Dedifferentiated amniotic fluid mesenchymal stem cell (primary cell): ENCODE measurements at regions not wholly inside any gene's neighbourhood (a gene's known extent, or its start where the extent isn't known, plus 50 kb on each side); places are given as distances from the start of the nearest gene placed in this dataset.

ENCODE experiments used
- DNase-seq: peaks from one replicate; pipeline ENCODE4 v3.0.0-alpha.2; 2016; ENCODE audit errors: extremely low spot score

DNA sequence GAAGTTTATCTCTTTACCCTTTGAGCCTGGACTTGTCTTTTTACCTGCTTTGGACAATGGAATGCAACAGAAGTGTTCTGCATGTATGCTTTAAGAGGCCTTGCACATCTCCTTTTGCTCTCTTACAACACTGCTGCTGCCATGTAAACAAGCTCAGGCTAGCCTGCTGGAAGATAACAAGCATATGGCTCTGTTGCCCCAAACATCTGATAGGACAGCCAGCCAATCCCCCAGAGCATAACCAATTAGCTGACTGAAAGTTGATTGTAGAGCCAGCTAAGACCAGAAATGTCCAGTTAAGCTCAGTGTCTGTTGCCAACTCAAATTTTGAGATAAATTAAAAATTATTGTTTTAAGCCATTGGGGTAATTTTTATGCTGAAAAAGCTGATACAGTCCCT is 510.6 kb upstream of the CNKSR2 start:
- no peak for DNase-seq

DNA sequence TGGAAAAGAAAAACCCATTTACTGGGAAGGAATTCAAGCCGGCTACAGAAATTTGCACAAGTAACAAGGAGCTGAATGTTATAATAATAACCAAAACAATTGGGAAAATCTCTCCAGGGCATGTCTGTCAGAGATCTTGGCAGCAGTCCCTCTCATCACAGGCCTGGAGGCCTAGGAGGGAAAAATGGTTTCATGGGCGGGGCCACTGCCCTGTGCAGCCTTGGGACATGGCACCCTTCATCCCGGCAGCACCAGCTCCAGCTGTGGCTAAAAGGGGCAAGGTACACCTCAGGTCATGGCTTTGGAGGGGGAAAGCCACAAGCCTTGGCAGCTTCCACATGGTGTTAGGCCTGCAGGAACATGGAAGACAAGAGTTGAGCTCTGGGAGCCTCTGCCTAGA is 513.1 kb upstream of the CNKSR2 start:
- DNase-seq: no peak

DNA sequence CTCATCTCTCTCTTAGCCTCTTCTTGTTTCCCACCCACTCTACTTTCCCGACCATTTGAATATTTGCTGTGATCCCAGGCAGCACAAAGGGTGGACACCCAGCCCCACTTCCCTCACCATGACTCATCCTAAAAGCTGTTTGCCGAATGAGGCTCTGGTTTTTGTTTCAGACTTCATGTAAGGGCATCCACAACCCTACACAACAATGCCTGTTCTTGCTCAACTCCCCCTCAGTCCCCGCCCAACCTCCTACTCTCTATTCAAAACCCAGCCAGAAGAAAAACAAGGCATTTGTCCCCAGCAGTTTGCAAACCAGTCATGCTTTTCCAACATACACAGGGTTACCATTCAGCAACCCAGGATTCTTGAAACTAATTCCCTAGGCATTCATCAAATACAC is 516.5 kb upstream of the CNKSR2 start:
- DNase-seq: no peak

DNA sequence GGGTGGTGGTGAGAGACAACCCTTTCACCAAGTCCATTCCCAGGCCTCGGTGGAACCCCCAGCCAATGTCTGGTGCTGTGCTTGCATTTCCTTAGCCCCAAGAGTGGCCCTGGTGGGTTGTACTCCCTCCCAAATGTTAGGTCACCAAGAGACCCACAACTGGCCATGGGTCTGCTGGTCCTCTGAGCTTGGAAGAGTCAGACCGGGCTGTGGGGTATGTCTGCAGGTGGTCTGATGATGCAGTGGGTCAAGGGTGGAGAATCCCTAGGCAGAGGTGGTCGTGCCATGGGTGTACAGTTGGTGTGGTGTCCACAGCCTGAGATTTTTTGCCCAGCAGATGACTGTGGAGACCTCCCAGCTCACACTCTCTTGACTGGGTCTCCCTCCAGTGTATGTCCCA is 535.7 kb upstream of the CNKSR2 start:
- DNase-seq: no peak

DNA sequence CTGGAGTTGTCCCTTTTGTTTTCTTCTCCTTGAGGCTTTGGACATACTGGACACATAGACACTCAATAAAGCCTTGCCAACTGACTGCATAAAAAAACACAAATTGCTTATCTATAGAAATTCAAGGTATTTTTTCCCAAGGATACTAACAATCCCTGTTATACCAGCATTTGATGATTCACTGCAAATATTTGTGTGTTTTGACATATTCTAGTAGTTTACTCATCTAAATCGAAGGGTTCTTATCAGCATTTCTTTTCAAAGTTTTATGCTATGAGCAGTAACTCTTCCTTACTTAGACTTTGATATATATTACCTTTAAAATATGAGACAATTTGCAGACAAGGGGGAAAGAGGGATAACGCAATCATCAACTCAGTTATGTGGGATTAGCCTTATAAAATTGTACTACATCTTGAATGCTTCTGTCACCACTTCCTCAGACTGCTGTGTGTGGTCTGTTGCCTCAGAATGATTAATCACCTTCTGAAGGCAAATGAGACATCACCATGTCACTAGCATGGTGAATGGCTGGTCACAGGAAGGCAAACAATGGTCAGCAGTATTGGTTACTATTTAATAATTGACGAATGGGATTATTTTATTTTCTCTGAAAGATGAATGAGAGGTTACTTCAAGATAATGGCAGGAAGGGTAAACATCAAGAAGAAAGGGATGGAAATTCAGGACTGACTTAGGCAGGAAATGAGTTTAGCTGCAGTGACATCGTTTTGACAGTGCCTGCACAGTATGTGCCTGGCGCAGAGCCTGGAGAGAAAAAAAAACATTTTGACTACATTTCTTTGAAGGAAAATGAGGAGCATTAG is 544.3 kb upstream of the CNKSR2 start:
- DNase-seq: no peak

DNA sequence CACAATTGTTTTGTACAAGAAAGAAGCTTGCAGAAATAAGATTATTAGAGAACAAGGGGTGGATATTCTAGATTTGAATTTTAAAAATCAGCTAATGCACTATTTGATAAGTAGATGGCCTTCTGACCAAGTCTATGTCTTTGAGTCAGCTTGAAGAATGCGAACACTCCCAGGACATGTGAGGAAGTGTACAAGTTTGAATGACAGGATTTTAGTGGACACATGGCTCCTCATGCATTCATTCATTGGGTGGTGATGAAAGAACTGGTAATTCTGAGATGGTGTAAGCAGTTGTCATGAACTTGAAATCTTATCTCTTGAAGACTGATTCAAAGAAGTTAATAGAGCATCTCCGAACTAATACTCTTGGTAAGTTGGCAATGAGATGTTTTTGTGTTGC is 548.2 kb upstream of the CNKSR2 start:
- DNase-seq: no peak

DNA sequence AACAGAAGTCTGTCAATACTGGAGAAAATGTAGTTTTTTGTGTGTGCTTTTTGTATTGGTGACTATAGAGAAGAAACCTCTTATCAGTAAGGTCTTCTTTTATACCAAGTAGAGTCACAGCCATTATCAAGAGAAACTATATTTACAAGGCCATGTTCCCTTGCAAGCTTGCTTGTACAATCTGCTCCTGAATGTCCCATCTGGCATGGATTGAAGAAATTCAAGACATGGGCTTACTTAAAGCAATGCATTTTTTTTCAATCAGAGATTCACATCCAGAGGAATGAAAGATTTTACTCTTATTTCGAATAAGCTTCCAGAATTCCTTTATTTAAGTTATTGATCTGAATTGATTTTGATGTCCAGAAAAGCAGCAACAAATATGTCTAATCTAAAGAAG is 537.3 kb upstream of the RPS6KA3 start:
- DNase-seq: no peak

DNA sequence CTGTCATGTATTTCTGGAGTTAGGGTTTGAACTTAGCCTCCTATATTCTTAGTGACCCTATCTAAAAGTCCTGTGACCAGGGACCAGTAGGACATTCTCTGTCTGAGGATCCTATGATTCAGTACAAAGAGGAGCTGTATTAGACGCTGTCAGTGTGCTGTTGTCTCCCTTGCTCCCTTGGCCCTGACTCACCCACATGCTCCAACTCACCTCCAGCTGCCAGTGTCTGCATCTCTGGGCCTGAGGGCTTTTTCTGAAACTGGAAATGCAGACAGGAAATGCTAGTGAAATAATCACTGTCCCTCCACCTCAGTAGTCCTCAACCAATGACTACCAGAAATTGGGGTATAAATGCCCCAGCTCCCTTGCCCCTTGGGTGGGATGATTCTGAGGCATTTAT is 535.3 kb upstream of the RPS6KA3 start:
- no peak for DNase-seq

DNA sequence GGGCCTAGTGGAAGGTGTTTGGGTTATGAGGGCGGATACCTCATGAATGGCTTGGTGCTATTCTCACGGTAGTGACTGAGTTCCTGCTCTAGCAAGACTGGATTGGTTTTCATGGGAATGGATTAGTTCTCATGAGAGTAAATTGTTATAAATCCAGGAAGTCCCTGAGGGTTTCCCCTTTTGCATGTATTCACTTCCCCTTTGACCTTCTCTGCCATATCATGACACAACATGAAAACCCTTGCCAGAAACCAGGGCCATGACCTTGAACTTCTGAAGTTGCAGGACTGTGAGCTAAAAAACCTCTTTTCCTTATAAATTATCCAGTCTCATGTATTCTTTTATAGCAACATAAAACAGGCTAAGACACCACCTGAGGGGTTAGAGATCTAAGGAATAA is 529.7 kb upstream of the RPS6KA3 start:
- DNase-seq: no peak

DNA sequence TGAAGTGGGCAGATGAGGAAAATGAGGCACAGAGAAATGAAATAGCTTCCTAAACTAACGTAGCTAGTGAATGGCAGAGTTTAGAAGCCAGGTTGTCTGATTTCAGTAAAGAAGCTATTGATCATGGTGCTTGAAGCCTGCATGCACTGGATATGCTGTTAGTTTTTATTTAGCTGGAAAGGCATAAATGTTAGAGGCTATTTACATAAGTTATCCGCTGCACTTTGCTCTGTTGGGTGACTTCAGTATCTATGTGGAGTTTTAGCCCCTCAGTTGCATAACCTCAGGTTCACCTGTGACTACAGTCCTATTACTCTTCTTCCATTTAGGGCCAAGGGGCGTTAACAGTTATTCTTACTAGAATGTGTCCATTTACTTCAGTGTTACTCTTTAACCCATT is 522.4 kb upstream of the RPS6KA3 start:
- no peak for DNase-seq

DNA sequence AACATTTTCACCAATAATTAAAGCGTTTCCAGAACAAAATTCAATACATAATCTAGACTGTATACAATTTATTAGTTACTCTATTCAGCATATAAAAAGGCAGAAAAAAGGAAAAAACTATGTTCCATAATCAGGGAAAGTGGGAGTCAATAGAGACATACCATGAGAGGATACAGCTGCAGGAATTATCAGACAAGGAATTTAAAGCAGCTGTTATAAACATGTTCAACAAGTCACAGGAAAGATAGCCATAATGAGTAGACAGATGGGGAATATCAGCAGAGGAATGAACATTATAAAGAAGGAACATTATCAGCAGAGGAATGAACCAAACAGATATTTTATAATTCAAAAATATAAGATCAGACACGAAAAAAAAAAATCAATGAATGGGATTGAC is 500.6 kb upstream of the RPS6KA3 start:
- no peak for DNase-seq

DNA sequence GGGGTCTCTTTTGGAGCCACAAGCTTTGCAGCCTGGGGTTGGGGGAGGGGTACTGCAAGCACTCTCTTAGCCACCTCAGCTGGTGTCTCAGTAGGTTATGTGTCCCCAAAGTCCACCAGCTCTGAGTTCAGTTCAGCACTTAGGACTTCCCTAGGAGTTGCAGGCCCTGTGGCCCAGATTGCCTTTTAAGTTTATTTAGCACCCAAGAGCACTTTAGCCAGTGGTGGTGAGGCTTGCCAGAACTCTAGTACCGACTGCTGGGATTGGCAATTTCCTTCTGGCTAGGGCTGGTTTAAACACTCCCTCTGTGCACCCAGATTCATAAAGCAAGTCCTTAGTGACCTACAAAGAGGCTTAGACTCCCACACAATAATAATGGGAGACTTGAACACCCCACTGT is 489.9 kb upstream of the RPS6KA3 start:
- DNase-seq: no peak

DNA sequence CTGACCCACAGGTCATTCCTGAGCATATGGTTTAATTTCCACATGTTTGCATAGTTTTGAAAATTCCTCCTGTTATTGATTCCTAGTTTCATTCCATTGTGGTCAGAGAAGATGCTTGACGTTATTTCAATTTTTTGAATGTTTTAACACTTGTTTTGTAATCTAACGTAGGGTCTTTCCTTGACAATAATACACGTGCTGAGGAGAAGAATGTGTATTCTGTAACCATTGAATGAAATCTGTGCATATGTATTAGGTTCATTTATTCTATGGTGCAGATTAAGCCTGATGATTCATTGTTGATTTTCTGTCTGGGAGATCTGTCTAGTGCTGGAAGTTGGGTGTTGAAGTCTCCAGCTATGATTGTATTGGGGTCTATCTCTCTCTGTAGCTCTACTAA is 486.4 kb upstream of the RPS6KA3 start:
- DNase-seq: no peak

DNA sequence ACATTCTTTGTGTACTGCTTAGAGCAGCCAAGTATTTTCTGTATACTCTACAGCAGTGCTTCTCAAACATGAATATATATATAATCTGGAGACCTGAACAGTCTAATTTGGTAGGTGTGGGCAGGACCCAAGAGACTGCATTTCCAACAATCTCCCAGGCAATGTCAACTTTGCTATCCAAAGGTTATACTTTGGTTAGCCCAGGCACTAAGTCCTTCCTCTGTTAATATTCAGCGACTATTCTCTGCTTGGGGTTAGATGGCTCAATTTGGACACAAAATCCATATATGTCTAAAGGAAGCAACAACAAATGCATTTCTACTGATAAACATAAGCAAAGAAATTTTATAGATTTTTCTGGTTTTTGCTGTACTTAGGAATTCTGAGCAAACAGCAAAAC is 480.0 kb upstream of the RPS6KA3 start:
- no peak for DNase-seq

DNA sequence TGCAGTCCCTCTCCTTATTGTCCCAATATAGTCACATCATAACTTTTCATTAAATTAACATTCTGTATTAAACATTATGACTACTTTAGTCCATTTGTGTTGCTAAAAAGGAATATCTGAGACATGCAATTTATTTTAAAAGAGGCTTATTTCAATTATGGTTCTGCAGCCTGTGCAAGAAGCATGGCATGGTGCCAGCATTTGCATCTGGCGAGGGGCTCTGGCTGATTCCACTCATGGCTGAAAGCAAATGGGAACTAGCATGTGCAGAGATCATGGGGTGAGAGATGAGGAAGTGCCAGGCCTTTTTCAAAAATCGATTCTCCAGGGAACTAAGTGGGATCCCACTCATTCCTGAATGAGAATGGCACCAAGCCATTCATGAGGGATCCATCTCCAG is 476.3 kb upstream of the RPS6KA3 start:
- DNase-seq: no peak

DNA sequence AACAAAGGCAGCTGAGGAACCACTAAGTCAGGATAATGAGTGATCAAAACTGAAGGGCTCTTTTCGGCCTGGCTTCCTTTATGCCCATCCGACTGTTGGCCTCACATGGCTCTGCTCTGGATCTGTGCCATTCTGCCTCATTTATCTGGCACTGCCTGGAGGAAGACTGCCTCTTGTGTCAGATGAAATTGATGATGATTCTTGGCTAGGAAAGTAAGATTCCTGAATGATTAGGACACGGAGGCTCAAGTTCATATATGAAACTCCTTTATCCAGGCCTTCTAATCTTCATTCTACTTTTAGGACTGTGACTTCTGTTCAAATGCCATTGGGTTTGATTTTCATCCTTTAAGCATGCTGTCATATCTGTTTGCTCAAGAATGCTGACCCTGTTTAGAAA is 475.4 kb upstream of the RPS6KA3 start:
- DNase-seq: no peak

DNA sequence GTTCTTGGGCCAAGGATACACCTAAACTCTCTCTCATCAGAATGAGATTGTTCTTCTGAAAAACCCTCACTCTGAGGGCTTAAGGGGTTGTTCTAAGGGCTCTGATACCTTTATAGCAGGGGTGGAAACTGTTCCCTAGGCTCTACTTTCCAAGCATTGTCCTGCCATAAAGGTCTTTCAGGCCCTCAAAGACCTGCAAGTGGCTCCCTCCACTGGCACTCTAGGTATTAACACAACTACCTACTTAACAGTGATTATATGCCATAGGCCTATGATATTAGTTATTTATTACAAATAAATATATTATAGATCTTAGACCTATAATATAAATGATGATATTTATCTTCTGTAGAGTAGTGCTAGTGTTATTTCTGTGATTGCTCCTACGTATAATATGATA is 473.7 kb upstream of the RPS6KA3 start:
- DNase-seq: no peak

DNA sequence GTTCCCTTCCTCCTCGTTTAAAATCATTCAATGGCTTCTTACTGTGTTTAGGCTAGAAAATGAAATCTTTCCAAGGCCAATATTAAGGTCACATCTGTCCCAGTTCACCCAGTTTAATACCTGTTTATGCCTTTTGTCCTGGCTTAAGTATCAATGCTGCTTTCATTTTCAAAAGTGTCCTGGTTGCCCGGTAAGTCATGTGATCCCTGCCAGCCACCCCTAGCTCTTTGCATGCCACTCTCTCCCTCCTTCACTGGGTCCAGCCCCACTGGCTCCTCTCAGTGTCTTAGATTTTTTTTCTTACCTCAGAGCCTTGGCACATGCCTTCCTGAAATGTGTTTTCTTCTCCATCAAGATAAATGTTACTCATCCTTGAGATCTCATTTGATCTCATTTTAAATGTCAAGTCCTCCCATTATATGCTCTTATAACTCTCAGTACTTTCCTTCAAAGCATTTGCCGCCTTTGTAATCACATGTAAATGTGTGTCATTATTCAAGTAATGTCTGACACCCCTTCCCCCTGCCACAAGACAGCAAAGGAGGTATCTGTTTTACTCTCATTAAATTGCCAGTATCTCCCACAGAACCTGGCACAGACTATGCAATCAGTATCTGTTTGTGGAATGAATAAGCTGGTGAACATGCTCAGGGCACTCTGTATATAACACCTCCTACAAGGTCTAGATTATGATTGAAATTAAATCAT is 472.5 kb upstream of the RPS6KA3 start:
- no peak for DNase-seq

DNA sequence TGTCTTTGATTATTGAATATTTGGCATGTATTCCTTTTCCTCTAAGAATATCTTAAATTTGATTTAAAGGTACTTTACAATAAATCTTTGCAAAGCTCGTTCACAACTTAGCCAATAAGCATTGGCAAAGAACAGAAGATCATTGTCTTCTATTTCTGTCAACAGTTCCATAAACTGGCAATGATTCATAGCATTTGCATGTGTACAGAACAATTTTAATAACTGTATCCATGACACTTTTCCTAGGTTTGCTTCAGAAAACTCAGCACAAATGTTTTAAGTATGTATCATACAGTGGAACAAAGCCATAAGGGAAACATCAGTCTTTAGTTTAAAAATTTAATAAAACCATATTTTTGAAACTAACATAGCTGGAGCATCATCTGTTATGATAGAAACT is 462.7 kb upstream of the RPS6KA3 start:
- DNase-seq: no peak

DNA sequence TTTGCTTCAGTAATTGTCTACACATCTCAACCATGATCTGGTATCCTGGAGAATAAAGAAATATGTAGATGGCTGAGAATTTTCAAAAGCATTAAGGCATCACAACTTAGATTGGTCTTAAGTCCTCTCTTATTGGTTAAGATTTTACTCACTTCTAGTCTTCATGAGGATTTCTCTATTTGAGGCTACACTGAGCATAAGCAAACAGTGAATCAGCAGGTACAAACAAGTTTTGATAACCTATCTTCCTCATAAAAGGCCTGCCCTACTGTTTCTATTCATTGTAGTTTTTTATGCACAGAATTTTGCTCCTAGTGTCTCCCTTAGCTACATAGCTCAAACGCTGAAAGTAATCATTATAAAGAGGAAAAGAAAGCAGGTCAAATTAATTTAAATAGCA is 460.7 kb upstream of the RPS6KA3 start:
- no peak for DNase-seq

DNA sequence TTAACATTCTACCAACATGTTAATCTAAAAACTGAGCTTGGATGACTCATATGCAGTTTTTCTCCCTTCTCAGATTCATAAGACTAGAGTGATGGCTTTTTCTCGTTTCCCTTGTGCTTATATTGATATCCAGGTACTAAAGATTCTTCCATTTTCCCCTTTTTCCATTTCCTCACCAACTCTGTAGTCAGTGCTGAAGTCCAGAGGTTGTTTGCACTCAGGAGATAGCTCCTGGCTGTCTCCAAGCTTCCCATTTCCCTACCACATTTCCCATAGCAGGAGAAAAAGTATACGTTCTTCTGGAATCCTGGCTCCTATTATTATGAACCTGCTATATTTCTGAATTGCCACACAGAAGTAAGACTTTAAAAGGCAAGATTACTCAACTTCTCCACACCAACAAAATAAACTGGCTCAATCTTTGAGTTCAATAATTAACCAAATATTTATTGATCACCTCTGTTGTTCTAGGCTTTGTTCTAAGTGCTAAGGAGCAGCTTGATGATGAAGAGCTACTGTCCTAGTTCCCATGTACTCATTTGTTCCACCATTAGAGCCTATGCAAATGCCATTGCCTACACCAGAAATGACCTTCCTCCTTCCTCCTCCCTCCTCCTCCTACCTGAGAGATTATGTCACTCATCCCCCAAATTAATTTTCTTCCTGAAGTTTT is 454.4 kb upstream of the RPS6KA3 start:
- DNase-seq: no peak

DNA sequence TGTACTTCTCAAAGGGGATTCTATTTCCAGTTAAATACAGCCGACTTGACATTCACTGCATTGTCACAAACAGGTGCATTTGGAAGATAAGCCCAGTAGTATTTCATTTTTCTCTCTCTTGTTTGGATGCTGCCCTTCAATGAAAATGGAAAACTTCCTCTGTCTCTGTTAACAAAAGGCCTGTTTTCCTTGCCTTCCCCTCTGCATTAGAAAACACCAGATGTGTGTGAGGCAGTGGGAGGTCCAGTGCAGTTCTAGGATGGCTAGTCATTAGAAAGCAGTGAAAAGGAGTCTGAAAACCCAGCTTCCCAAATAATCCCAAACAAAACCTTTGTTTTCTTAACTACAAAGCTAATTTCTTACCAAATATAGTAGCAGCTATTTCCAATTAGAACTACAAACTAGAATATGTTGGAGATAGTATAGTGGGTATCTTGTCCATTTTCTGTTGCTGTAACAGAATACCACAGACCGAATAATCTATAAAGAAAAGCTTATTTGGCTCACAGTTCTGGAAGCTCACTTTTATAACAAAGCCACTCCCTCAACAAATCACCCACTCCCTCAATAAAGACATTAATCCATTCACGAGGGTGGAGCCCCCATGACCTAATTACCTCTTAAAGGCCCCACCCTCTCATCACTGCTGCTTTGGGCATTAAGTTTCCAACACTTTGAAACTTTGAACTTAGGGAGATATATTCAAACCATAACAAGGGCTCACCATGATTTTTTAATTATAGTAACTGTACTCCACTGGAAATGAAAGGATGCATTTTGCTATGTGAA is 452.1 kb upstream of the RPS6KA3 start:
- no peak for DNase-seq
